Type B pancreatic cell (in vitro differentiated cells): ENCODE measurements at regions not wholly inside any gene's neighbourhood (a gene's known extent, or its start where the extent isn't known, plus 50 kb on each side); places are given as distances from the start of the nearest gene placed in this dataset.

Experiments
- DNase-seq: peaks from one replicate; pipeline ENCODE4 v3.0.0; 2021; ENCODE audit warnings: mixed read lengths; ENCODE audit not compliant: unreplicated experiment; ENCODE audit errors: extremely low spot score
- H3K27ac Mint-ChIP-seq: 2 replicates; pipeline ENCODE4 v1.8.0; 2021; ENCODE audit warnings: mild to moderate bottlenecking, mixed read lengths
- H3K27me3 Mint-ChIP-seq: 2 replicates; pipeline ENCODE4 v1.8.0; 2021; ENCODE audit warnings: mixed read lengths
- H3K36me3 Mint-ChIP-seq: 2 replicates; pipeline ENCODE4 v1.8.0; 2021; ENCODE audit warnings: mixed read lengths
- H3K4me1 Mint-ChIP-seq: one replicate; pipeline ENCODE4 v1.8.0; 2021; ENCODE audit warnings: mixed read lengths; ENCODE audit not compliant: unreplicated experiment
- H3K4me3 Mint-ChIP-seq: 2 replicates; pipeline ENCODE4 v1.8.0; 2021; ENCODE audit warnings: mild to moderate bottlenecking, mixed read lengths
- H3K9me3 Mint-ChIP-seq: 2 replicates; pipeline ENCODE4 v1.8.0; 2021; ENCODE audit warnings: mixed read lengths
- CTCF ChIP-seq: fragments of 200-600 bp; sonication (generic); conservative IDR thresholded peaks from 2 replicates; pipeline ENCODE4 v1.5.0; 2021; ENCODE audit warnings: antibody characterized with exemption, mild to moderate bottlenecking

GRCh38 chr4:14092741-14093140 is 465.2 kb upstream of the BOD1L1 start:
- Mint-ChIP-seq H3K4me1 (no peaks in the 10 kb centered on the region), H3K4me3 (no peak overlapping the region), H3K9me3 (no peaks in the 10 kb centered on the region), H3K36me3 (no peaks in the 10 kb centered on the region), H3K27me3 (peaks cover 10% of the 10 kb centered on the region), H3K27ac (no peak overlapping the region)
- DNase-seq, result no peak
- no peak for TF ChIP-seq CTCF

GRCh38 chr4:14095831-14096230 is 468.3 kb upstream of the BOD1L1 start:
- no peak for TF ChIP-seq CTCF
- no peak for DNase-seq
- no peak overlapping the region for H3K4me3 Mint-ChIP-seq
- no peaks in the 10 kb centered on the region for H3K9me3 Mint-ChIP-seq
- H3K27ac Mint-ChIP-seq, result no peak overlapping the region
- H3K36me3 Mint-ChIP-seq, result no peaks in the 10 kb centered on the region
- no peaks in the 10 kb centered on the region for H3K4me1 Mint-ChIP-seq
- peaks cover 7% of the 10 kb centered on the region for H3K27me3 Mint-ChIP-seq

- Mint-ChIP-seq H3K27me3 (peaks cover 4% of the 10 kb centered on the region), H3K4me1 (no peaks in the 10 kb centered on the region), H3K27ac (no peak overlapping the region), H3K9me3 (no peaks in the 10 kb centered on the region), H3K36me3 (no peaks in the 10 kb centered on the region), H3K4me3 (no peak overlapping the region)
- no peak for DNase-seq
- no peak for TF ChIP-seq CTCF
Measured at GRCh38 chr4:14096396-14096965, 469.0 kb upstream of the BOD1L1 start.

- no peak for DNase-seq
- H3K36me3 Mint-ChIP-seq, result no peaks in the 10 kb centered on the region
- no peak overlapping the region for H3K27ac Mint-ChIP-seq
- no peak overlapping the region for H3K4me3 Mint-ChIP-seq
- TF ChIP-seq CTCF, result no peak
- H3K27me3 Mint-ChIP-seq, result no peaks in the 10 kb centered on the region
- no peaks in the 10 kb centered on the region for H3K9me3 Mint-ChIP-seq
- no peaks in the 10 kb centered on the region for H3K4me1 Mint-ChIP-seq
Measured at GRCh38 chr4:14100349-14100748, 472.8 kb upstream of the BOD1L1 start.

GRCh38 chr4:14110407-14110806 is 482.9 kb upstream of the BOD1L1 start:
- H3K36me3 Mint-ChIP-seq, result no peaks in the 10 kb centered on the region
- peaks cover 6% of the 10 kb centered on the region for H3K9me3 Mint-ChIP-seq
- no peak for TF ChIP-seq CTCF
- no peak for DNase-seq
- H3K27me3 Mint-ChIP-seq, result no peaks in the 10 kb centered on the region
- H3K4me1 Mint-ChIP-seq, result no peaks in the 10 kb centered on the region
- no peak overlapping the region for H3K27ac Mint-ChIP-seq
- H3K4me3 Mint-ChIP-seq, result no peak overlapping the region

- no peak for TF ChIP-seq CTCF
- Mint-ChIP-seq H3K9me3 (peaks cover 6% of the 10 kb centered on the region), H3K27ac (no peak overlapping the region), H3K4me3 (no peak overlapping the region), H3K27me3 (no peaks in the 10 kb centered on the region), H3K4me1 (no peaks in the 10 kb centered on the region), H3K36me3 (no peaks in the 10 kb centered on the region)
- DNase-seq, result no peak
Measured at GRCh38 chr4:14111730-14112181, 484.2 kb upstream of the BOD1L1 start.
